ENCODE measurements at regions not wholly inside any gene's neighbourhood (a gene's known extent, or its start where the extent isn't known, plus 50 kb on each side); places are given as distances from the start of the nearest gene placed in this dataset.

DNA sequence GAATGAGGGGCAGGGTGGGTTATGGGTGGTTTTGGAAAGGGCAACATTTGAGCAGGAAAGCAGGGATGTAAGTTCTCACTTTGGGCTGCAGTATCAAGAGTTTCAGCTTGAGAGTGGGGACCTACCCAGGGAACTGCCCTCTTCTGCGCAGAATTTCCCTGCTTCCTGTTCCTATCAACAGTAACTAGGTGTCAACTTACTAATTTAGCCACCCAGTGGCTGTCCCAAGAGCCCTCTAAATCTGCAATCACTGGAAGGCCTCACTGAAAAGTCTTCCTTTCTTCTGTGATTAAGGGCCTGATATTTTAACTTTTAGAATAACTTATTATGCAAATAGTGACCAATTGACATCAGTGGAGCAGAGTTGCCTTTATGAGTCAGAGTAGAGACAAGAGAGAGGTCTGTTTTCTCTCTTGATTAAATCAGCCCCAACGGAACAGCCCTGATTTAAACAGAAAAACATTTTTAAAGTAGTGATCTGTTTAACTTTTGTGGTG lies 118.2 kb upstream of the RIPOR2 start:
- ChIA-PET CTCF (interaction anchor here (1.2 to 1.6 kb wide), 2 partner anchors 10 to 17 kb away, joined by 3 to 5 read pairs; no protein-coding TSS in a partner anchor), POLR2A (no interaction called here)
- Histone ChIP-seq H3K4me1 (no peaks in the 10 kb centered on the region), H3K4me2 (no peak overlapping the region), H3K9me3 (no peaks in the 10 kb centered on the region), H3K27ac (no peak overlapping the region), H3K4me3 (no peak overlapping the region)
- TF ChIP-seq TP53 (CRISPR knock-in tag; IDR thresholded peaks at IDR 0.05) (no peak), KDM5A (IDR thresholded peaks at IDR 0.05) (no peak), NPAS2 (CRISPR knock-in tag; IDR thresholded peaks at IDR 0.05; ENCODE audit: borderline replicate concordance) (no peak), CHD4 (IDR thresholded peaks at IDR 0.05; ENCODE audit: borderline replicate concordance) (no peak), ZC3H11A (IDR thresholded peaks at IDR 0.05) (no peak), HOXB13 (CRISPR knock-in tag; IDR thresholded peaks at IDR 0.05; ENCODE audit: low read depth) (no peak), EP300 (IDR thresholded peaks at IDR 0.05) (no peak), FOSL2 (IDR thresholded peaks at IDR 0.05) (no peak), FOSL2 (CRISPR knock-in tag; IDR thresholded peaks at IDR 0.05) (no peak)
- TF ChIP-seq, protein P1, sequence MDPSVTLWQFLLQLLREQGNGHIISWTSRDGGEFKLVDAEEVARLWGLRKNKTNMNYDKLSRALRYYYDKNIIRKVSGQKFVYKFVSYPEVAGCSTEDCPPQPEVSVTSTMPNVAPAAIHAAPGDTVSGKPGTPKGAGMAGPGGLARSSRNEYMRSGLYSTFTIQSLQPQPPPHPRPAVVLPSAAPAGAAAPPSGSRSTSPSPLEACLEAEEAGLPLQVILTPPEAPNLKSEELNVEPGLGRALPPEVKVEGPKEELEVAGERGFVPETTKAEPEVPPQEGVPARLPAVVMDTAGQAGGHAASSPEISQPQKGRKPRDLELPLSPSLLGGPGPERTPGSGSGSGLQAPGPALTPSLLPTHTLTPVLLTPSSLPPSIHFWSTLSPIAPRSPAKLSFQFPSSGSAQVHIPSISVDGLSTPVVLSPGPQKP (IDR thresholded peaks at IDR 0.05; ENCODE audit: low read depth, low read length), result no peak
- TF ChIP-seq, protein P2, sequence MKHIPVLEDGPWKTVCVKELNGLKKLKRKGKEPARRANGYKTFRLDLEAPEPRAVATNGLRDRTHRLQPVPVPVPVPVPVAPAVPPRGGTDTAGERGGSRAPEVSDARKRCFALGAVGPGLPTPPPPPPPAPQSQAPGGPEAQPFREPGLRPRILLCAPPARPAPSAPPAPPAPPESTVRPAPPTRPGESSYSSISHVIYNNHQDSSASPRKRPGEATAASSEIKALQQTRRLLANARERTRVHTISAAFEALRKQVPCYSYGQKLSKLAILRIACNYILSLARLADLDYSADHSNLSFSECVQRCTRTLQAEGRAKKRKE (CRISPR knock-in tag; IDR thresholded peaks at IDR 0.05; ENCODE audit: low read depth), result no peak
- TF ChIP-seq, protein P3, sequence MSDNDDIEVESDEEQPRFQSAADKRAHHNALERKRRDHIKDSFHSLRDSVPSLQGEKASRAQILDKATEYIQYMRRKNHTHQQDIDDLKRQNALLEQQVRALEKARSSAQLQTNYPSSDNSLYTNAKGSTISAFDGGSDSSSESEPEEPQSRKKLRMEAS (IDR thresholded peaks at IDR 0.05), result no peak
- no peak for FAIRE-seq
- ATAC-seq, result no peak
- WGBS (ENCODE audit: missing lambda C conversion rate), result 26% methylated on average over 2 of the region's 2 CpGs
- no peak for DNase-seq (ENCODE audit: low read depth in 1 of 2, low spot score in 1 of 2)

DNA sequence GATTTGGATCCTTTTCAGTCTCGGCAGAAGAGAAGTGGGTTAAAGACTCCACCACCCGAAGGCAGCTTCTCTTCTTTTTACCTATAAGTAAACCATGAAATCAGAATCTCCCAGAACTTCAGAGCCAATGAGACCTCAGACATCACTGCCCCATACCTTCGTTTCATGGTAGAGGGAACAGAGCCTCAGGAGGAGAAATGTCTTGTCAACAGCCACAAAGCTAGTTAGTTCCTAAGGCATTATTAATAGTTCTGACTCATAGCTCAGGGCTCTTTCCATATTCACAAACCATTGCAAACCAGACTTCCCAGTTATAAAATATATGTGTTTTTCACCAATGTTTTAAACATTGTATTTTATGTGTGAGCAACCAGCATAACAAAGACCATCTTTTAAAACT lies 118.7 kb upstream of the RIPOR2 start:
- POLR2A ChIA-PET, result no interaction called here
- ATAC-seq (no peak), FAIRE-seq (no peak), DNase-seq (ENCODE audit: low read depth in 1 of 2, low spot score in 1 of 2) (no peak)
- H3K27ac ChIP-seq, result no peak overlapping the region
- TF ChIP-seq PHF8 (IDR thresholded peaks at IDR 0.05; ENCODE audit: borderline replicate concordance, low read depth) (no peak), MYC (IDR thresholded peaks at IDR 0.05; ENCODE audit: borderline replicate concordance, low read length) (no peak), CEBPB (IDR thresholded peaks at IDR 0.05) (no peak), BHLHE40 (IDR thresholded peaks at IDR 0.05; ENCODE audit: low read depth, low read length) (no peak), ZSCAN20 (CRISPR knock-in tag; IDR thresholded peaks at IDR 0.05) (no peak), FOXS1 (CRISPR knock-in tag; IDR thresholded peaks at IDR 0.05) (no peak), CHD4 (IDR thresholded peaks at IDR 0.05; ENCODE audit: borderline replicate concordance) (no peak), HOXB5 (CRISPR knock-in tag; IDR thresholded peaks at IDR 0.05) (no peak), CBX8 (IDR thresholded peaks at IDR 0.05) (no peak), ZNF302 (CRISPR knock-in tag; IDR thresholded peaks at IDR 0.05) (no peak), HOXA7 (CRISPR knock-in tag; IDR thresholded peaks at IDR 0.05) (no peak)
- TF ChIP-seq, protein P4, sequence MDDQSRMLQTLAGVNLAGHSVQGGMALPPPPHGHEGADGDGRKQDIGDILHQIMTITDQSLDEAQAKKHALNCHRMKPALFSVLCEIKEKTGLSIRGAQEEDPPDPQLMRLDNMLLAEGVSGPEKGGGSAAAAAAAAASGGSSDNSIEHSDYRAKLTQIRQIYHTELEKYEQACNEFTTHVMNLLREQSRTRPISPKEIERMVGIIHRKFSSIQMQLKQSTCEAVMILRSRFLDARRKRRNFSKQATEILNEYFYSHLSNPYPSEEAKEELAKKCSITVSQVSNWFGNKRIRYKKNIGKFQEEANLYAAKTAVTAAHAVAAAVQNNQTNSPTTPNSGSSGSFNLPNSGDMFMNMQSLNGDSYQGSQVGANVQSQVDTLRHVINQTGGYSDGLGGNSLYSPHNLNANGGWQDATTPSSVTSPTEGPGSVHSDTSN (IDR thresholded peaks at IDR 0.05), result no peak
- TF ChIP-seq, protein P5, sequence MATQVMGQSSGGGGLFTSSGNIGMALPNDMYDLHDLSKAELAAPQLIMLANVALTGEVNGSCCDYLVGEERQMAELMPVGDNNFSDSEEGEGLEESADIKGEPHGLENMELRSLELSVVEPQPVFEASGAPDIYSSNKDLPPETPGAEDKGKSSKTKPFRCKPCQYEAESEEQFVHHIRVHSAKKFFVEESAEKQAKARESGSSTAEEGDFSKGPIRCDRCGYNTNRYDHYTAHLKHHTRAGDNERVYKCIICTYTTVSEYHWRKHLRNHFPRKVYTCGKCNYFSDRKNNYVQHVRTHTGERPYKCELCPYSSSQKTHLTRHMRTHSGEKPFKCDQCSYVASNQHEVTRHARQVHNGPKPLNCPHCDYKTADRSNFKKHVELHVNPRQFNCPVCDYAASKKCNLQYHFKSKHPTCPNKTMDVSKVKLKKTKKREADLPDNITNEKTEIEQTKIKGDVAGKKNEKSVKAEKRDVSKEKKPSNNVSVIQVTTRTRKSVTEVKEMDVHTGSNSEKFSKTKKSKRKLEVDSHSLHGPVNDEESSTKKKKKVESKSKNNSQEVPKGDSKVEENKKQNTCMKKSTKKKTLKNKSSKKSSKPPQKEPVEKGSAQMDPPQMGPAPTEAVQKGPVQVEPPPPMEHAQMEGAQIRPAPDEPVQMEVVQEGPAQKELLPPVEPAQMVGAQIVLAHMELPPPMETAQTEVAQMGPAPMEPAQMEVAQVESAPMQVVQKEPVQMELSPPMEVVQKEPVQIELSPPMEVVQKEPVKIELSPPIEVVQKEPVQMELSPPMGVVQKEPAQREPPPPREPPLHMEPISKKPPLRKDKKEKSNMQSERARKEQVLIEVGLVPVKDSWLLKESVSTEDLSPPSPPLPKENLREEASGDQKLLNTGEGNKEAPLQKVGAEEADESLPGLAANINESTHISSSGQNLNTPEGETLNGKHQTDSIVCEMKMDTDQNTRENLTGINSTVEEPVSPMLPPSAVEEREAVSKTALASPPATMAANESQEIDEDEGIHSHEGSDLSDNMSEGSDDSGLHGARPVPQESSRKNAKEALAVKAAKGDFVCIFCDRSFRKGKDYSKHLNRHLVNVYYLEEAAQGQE (IDR thresholded peaks at IDR 0.05), result no peak
- TF ChIP-seq, protein P6, sequence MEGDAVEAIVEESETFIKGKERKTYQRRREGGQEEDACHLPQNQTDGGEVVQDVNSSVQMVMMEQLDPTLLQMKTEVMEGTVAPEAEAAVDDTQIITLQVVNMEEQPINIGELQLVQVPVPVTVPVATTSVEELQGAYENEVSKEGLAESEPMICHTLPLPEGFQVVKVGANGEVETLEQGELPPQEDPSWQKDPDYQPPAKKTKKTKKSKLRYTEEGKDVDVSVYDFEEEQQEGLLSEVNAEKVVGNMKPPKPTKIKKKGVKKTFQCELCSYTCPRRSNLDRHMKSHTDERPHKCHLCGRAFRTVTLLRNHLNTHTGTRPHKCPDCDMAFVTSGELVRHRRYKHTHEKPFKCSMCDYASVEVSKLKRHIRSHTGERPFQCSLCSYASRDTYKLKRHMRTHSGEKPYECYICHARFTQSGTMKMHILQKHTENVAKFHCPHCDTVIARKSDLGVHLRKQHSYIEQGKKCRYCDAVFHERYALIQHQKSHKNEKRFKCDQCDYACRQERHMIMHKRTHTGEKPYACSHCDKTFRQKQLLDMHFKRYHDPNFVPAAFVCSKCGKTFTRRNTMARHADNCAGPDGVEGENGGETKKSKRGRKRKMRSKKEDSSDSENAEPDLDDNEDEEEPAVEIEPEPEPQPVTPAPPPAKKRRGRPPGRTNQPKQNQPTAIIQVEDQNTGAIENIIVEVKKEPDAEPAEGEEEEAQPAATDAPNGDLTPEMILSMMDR (IDR thresholded peaks at IDR 0.05), result no peak
- no peak overlapping the region for H3K4me3 ChIP-seq
- no peaks in the 10 kb centered on the region for H3K4me1 ChIP-seq
- CTCF ChIA-PET, result interaction anchor here (1.2 to 1.6 kb wide), 2 partner anchors 9 to 16 kb away, joined by 3 to 5 read pairs; no protein-coding TSS in a partner anchor
- 33% methylated on average over 3 of the region's 3 CpGs for WGBS (ENCODE audit: missing lambda C conversion rate)
- no peak overlapping the region for H3K4me2 ChIP-seq
- no peaks in the 10 kb centered on the region for H3K9me3 ChIP-seq
